ENCODE measurements at regions not wholly inside any gene's neighbourhood (a gene's known extent, or its start where the extent isn't known, plus 50 kb on each side); places are given as distances from the start of the nearest gene placed in this dataset.

DNA sequence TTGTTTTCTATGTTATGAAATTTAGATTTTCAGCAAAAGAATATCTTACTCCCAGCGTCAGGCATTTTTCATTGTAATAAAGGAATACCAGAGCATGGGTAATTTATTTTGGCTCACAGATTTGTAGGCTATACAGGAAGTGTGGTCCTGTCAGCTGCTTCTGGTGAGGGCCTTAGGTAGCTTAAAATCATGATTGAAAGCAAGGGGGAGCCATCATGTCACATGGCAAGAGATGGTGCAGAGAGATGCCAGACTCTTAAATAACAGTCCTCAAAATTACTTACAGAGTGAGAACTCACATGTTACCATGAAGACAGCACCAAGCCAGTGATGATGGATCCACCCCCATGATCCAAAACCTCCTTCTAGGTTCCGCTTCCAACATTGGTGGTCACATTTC lies 825.0 kb upstream of the CHORDC1 start:
- H3K9me3 Mint-ChIP-seq (ENCODE audit: unreplicated experiment) = no peaks in the 10 kb centered on the region
- no peaks in the 10 kb centered on the region for H3K36me3 Mint-ChIP-seq (ENCODE audit: low read depth, unreplicated experiment)
- DNase-seq (ENCODE audit: low spot score) = no peak
- H3K27ac Mint-ChIP-seq (ENCODE audit: unreplicated experiment) = no peak overlapping the region
- no peak overlapping the region for H3K4me3 Mint-ChIP-seq (ENCODE audit: unreplicated experiment)
- H3K4me1 Mint-ChIP-seq (ENCODE audit: unreplicated experiment) = no peaks in the 10 kb centered on the region
- TF ChIP-seq, protein P1, sequence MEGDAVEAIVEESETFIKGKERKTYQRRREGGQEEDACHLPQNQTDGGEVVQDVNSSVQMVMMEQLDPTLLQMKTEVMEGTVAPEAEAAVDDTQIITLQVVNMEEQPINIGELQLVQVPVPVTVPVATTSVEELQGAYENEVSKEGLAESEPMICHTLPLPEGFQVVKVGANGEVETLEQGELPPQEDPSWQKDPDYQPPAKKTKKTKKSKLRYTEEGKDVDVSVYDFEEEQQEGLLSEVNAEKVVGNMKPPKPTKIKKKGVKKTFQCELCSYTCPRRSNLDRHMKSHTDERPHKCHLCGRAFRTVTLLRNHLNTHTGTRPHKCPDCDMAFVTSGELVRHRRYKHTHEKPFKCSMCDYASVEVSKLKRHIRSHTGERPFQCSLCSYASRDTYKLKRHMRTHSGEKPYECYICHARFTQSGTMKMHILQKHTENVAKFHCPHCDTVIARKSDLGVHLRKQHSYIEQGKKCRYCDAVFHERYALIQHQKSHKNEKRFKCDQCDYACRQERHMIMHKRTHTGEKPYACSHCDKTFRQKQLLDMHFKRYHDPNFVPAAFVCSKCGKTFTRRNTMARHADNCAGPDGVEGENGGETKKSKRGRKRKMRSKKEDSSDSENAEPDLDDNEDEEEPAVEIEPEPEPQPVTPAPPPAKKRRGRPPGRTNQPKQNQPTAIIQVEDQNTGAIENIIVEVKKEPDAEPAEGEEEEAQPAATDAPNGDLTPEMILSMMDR (IDR thresholded peaks at IDR 0.05; ENCODE audit: unreplicated experiment) = no peak
- peaks cover 2% of the 10 kb centered on the region for H3K27me3 Mint-ChIP-seq (ENCODE audit: unreplicated experiment)

DNA sequence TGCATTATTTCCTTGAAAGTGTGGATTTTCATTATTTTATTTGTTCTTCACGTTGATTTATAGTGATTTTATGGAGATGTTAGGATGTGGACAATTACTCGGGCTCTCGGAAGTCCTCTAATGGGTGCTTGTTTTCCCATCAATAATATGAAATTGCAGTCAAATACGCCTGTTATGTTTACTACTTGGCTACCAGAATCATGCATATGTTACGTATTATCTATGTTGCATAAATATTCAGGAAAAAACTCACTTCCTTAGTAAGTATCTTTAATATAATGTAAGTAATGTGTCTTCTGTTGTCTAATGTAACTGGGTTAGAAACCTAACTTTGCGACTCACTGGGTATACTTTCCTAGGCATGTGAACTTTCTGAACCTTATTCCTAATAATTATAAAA lies 823.4 kb upstream of the CHORDC1 start:
- no peak for DNase-seq (ENCODE audit: low spot score)
- Mint-ChIP-seq H3K27ac (ENCODE audit: unreplicated experiment) (no peak overlapping the region), H3K27me3 (ENCODE audit: unreplicated experiment) (peaks cover 2% of the 10 kb centered on the region), H3K36me3 (ENCODE audit: low read depth, unreplicated experiment) (no peaks in the 10 kb centered on the region), H3K4me1 (ENCODE audit: unreplicated experiment) (no peaks in the 10 kb centered on the region), H3K9me3 (ENCODE audit: unreplicated experiment) (no peaks in the 10 kb centered on the region), H3K4me3 (ENCODE audit: unreplicated experiment) (no peak overlapping the region)
- TF ChIP-seq, protein P1 (IDR thresholded peaks at IDR 0.05; ENCODE audit: unreplicated experiment) = no peak

DNA sequence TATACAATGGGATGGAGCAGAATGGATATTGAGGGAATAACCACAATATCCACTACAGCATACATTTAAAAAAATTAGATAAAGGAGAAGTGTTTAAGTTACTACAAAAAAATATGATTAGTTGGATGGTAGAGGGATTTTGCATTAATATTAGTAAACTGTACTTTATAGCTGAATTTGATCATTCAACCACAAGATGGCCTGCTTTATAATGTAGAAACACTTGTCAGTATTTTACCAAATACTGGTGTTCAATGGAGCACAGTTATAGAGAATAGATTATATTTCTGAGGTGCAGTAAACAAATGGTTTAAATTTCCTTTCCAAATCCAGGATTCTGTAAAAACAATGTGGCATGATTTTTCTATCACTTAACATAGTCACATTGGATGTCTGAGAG lies 818.8 kb upstream of the CHORDC1 start:
- Mint-ChIP-seq H3K9me3 (ENCODE audit: unreplicated experiment) (no peaks in the 10 kb centered on the region), H3K27ac (ENCODE audit: unreplicated experiment) (no peak overlapping the region), H3K27me3 (ENCODE audit: unreplicated experiment) (no peaks in the 10 kb centered on the region), H3K4me3 (ENCODE audit: unreplicated experiment) (no peak overlapping the region), H3K4me1 (ENCODE audit: unreplicated experiment) (no peaks in the 10 kb centered on the region), H3K36me3 (ENCODE audit: low read depth, unreplicated experiment) (no peaks in the 10 kb centered on the region)
- DNase-seq (ENCODE audit: low spot score) = no peak
- TF ChIP-seq, protein P1 (IDR thresholded peaks at IDR 0.05; ENCODE audit: unreplicated experiment) = no peak

DNA sequence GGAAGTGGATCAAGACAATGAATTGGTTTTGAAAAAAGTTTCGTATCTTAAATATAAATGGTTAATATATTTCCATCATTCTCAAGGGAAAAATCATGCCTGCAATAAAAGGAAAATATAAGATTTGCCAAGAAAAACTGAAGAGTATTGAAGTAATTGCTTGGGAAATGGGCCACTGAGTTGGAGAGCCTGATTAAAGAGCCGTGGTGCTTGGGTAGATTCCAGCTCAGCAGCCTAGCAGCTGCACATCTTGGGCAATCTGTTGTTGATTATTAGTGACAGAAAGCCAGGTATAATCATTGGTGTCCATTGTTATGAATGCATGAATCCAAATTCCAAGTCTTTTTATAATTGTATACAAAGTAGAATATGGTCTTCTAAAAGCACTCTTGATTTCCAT lies 800.9 kb upstream of the CHORDC1 start:
- Mint-ChIP-seq H3K9me3 (ENCODE audit: unreplicated experiment) (no peaks in the 10 kb centered on the region), H3K4me3 (ENCODE audit: unreplicated experiment) (no peak overlapping the region), H3K27me3 (ENCODE audit: unreplicated experiment) (no peaks in the 10 kb centered on the region), H3K36me3 (ENCODE audit: low read depth, unreplicated experiment) (no peaks in the 10 kb centered on the region), H3K4me1 (ENCODE audit: unreplicated experiment) (no peaks in the 10 kb centered on the region), H3K27ac (ENCODE audit: unreplicated experiment) (no peak overlapping the region)
- no peak for DNase-seq (ENCODE audit: low spot score)
- TF ChIP-seq, protein P1 (IDR thresholded peaks at IDR 0.05; ENCODE audit: unreplicated experiment) = no peak

DNA sequence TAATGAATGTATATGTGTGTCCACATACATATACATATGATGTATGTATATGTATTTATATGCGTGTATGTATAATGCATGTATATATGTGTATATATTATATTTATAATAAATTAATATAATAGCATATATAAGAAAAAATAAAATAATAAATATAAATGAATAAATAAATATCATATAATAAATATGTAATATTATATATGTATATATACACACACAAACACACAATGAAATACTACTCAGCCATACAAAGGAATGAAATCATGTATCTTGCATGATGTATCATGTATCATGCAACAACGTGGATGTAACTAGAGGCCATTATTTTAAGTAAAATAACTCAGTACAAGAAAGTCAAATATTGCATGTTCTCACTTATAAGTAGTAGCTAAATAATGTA lies 788.7 kb upstream of the CHORDC1 start:
- no peak for DNase-seq (ENCODE audit: low spot score)
- H3K9me3 Mint-ChIP-seq (ENCODE audit: unreplicated experiment) = no peaks in the 10 kb centered on the region
- TF ChIP-seq, protein P1 (IDR thresholded peaks at IDR 0.05; ENCODE audit: unreplicated experiment) = no peak
- H3K27ac Mint-ChIP-seq (ENCODE audit: unreplicated experiment) = no peak overlapping the region
- H3K36me3 Mint-ChIP-seq (ENCODE audit: low read depth, unreplicated experiment) = no peaks in the 10 kb centered on the region
- H3K4me1 Mint-ChIP-seq (ENCODE audit: unreplicated experiment) = no peaks in the 10 kb centered on the region
- H3K4me3 Mint-ChIP-seq (ENCODE audit: unreplicated experiment) = no peak overlapping the region
- peaks cover 3% of the 10 kb centered on the region for H3K27me3 Mint-ChIP-seq (ENCODE audit: unreplicated experiment)
